Epithelial cell of esophagus (primary cell): ENCODE measurements at regions not wholly inside any gene's neighbourhood (a gene's known extent, or its start where the extent isn't known, plus 50 kb on each side); places are given as distances from the start of the nearest gene placed in this dataset.

ENCODE experiments used
- DNase-seq: peaks from one replicate; pipeline ENCODE4 v3.0.0; 2010; ENCODE audit warnings: low read depth
- H3K4me3 ChIP-seq: 2 replicates; pipeline ENCODE4 v1.5.1; 2011; ENCODE audit warnings: mild to moderate bottlenecking, low read length, control low read depth
- TF ChIP-seq, protein P1 (sequence below): IDR thresholded peaks from 2 replicates; pipeline ENCODE4 v1.5.1; 2011; ENCODE audit warnings: low read depth, mild to moderate bottlenecking, low read length, control low read depth, inconsistent platforms; ENCODE audit not compliant: insufficient read depth; ENCODE audit errors: missing control alignments

GRCh38 chr15:94875550-94875949 is 644.2 kb downstream of the MCTP2 start:
- TF ChIP-seq, protein P1, sequence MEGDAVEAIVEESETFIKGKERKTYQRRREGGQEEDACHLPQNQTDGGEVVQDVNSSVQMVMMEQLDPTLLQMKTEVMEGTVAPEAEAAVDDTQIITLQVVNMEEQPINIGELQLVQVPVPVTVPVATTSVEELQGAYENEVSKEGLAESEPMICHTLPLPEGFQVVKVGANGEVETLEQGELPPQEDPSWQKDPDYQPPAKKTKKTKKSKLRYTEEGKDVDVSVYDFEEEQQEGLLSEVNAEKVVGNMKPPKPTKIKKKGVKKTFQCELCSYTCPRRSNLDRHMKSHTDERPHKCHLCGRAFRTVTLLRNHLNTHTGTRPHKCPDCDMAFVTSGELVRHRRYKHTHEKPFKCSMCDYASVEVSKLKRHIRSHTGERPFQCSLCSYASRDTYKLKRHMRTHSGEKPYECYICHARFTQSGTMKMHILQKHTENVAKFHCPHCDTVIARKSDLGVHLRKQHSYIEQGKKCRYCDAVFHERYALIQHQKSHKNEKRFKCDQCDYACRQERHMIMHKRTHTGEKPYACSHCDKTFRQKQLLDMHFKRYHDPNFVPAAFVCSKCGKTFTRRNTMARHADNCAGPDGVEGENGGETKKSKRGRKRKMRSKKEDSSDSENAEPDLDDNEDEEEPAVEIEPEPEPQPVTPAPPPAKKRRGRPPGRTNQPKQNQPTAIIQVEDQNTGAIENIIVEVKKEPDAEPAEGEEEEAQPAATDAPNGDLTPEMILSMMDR, result no peak
- DNase-seq, result no peak
- H3K4me3 ChIP-seq, result no peak overlapping the region

GRCh38 chr15:94877833-94878232 is 646.5 kb downstream of the MCTP2 start:
- TF ChIP-seq, protein P1, result no peak
- no peak overlapping the region for H3K4me3 ChIP-seq
- DNase-seq, result no peak

DNA sequence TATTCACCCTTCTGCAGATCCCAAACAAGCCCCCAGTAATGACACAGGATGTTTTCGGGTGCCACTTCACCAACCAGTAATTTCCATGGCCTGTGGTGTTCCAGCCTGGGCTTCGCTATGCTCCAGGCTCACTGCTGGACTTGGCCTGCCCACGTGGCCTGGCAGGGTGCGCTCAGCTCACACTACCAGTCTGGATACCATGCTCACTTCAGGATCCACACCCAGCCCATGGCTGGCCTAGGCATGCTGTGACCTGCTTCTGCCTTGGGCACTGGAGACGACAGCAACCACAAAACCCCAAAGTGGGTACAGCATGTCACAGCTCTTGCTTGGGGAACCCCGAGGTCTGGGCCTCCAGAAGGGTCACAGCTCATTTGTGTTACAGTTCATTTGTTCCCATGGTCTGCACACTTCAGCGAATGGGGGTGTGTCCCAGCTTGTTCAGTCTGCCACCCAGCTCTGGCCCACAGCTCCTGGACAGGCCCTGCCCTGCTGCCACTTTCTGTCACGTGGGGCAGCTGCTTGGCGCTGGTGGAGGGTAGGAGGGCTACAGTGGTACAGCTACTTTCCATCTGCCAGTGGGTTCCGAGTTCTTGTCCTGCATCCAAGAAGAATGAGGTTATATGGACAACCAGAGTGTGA is 650.8 kb downstream of the MCTP2 start:
- TF ChIP-seq, protein P1, result no peak
- no peak overlapping the region for H3K4me3 ChIP-seq
- peak; percentile 92 for DNase-seq

GRCh38 chr15:94887391-94887790 is 656.0 kb downstream of the MCTP2 start:
- no peak overlapping the region for H3K4me3 ChIP-seq
- peak; percentile 68 for DNase-seq
- TF ChIP-seq, protein P1, result no peak

- no peak for DNase-seq
- no peak overlapping the region for H3K4me3 ChIP-seq
- TF ChIP-seq, protein P1, result no peak
Observed at GRCh38 chr15:94889153-94889552, 657.8 kb downstream of the MCTP2 start.

- TF ChIP-seq, protein P1, result no peak
- DNase-seq, result no peak
- no peak overlapping the region for H3K4me3 ChIP-seq
Observed at GRCh38 chr15:94893091-94893490, 661.7 kb downstream of the MCTP2 start.

- DNase-seq, result no peak
- H3K4me3 ChIP-seq, result no peak overlapping the region
- TF ChIP-seq, protein P1, result no peak
Observed at GRCh38 chr15:94894056-94894455, 662.7 kb downstream of the MCTP2 start.
